PC-9 (cell line): ENCODE measurements at regions not wholly inside any gene's neighbourhood (a gene's known extent, or its start where the extent isn't known, plus 50 kb on each side); places are given as distances from the start of the nearest gene placed in this dataset.
A peak's percentile ranks its signal among the peaks of the same experiment; 100 is the strongest.

Experiments
- BruUV-seq: library from RNA; stranded (reverse); fragments of 400-500 nt; replicated peaks from 2 replicates; lab custom pipeline; 2021; lab: Mats Ljungman, UMichigan
- CTCF ChIA-PET: fragments of 300-600 bp; sonication (Branson Sonifier 250); formaldehyde crosslinking; loops from one replicate; lab custom pipeline; 2022; ENCODE audit warnings: antibody characterized with exemption; lab: Charles Lee
- POLR2A ChIA-PET: fragments of 300-600 bp; sonication (Branson Sonifier 250); formaldehyde crosslinking; loops from one replicate; lab custom pipeline; 2022; ENCODE audit warnings: antibody characterized with exemption; ENCODE audit not compliant: unreplicated experiment; lab: Charles Lee
- DNase-seq, 2 experiments: peaks; one replicate each; pipeline versions ENCODE4 v3.0.0 to v3.0.0-alpha.2; 2015 to 2022; ENCODE audit warnings: mixed read lengths in 1 of 2
- H2AFZ ChIP-seq: fragments of 200-600 bp; sonication (generic); 2 replicates; pipeline ENCODE4 v1.8.1; 2017; ENCODE audit warnings: antibody characterized with exemption
- H3F3A ChIP-seq: fragments of 200-600 bp; sonication (generic); 2 replicates; pipeline ENCODE4 v1.8.1; 2017; ENCODE audit warnings: antibody characterized with exemption, mild to moderate bottlenecking, low read depth; ENCODE audit not compliant: insufficient read depth
- H3K27ac ChIP-seq: fragments of 200-600 bp; sonication (generic); 2 replicates; pipeline ENCODE4 v1.6.1; 2016; ENCODE audit warnings: mixed run types
- H3K27me3 ChIP-seq: fragments of 200-600 bp; sonication (generic); 2 replicates; pipeline ENCODE4 v1.6.1; 2016; ENCODE audit warnings: low read depth, mixed run types; ENCODE audit not compliant: insufficient read depth
- H3K36me3 ChIP-seq: fragments of 200-600 bp; sonication (generic); 2 replicates; pipeline ENCODE4 v1.6.1; 2016; ENCODE audit warnings: low read depth, mixed run types
- H3K4me1 ChIP-seq: fragments of 200-600 bp; sonication (generic); replicated peaks from 2 replicates; pipeline ENCODE4 v1.6.1; 2016; ENCODE audit warnings: mixed run types; ENCODE audit not compliant: insufficient read depth
- H3K4me2 ChIP-seq: fragments of 200-600 bp; sonication (generic); 2 replicates; pipeline ENCODE4 v1.6.1; 2017; ENCODE audit warnings: mixed run types
- H3K4me3 ChIP-seq: fragments of 200-600 bp; sonication (generic); 2 replicates; pipeline ENCODE4 v1.6.1; 2016; ENCODE audit warnings: mixed run types
- H3K79me2 ChIP-seq: fragments of 200-600 bp; sonication (generic); 2 replicates; pipeline ENCODE4 v1.6.1; 2017; ENCODE audit warnings: low read depth, mixed run types
- H3K9me2 ChIP-seq: fragments of 200-600 bp; sonication (generic); 2 replicates; pipeline ENCODE4 v1.8.1; 2017; ENCODE audit warnings: mild to moderate bottlenecking; ENCODE audit not compliant: insufficient read depth
- H3K9me3 ChIP-seq: fragments of 200-600 bp; sonication (generic); 2 replicates; pipeline ENCODE4 v1.8.1; 2016; ENCODE audit warnings: low read depth; ENCODE audit not compliant: insufficient read depth
- H4K20me1 ChIP-seq: fragments of 200-600 bp; sonication (generic); 2 replicates; pipeline ENCODE4 v1.8.1; 2017; ENCODE audit not compliant: insufficient read depth
- EZH2 ChIP-seq: fragments of 200-600 bp; sonication (generic); IDR thresholded peaks from 2 replicates; pipeline ENCODE4 v1.8.0; 2017; ENCODE audit warnings: antibody characterized with exemption, low read depth
- intact Hi-C: fragments of 100-400 bp; cut with micrococcal nuclease; formaldehyde crosslinking; loops from one replicate; pipeline ENCODE4 v1.10.0; 2022; ENCODE audit not compliant: unreplicated experiment
- TF ChIP-seq, protein P1 (sequence below): fragments of 200-600 bp; sonication (generic); conservative IDR thresholded peaks from 2 replicates; pipeline ENCODE4 v1.6.1; 2017; ENCODE audit warnings: mixed run types, antibody characterized with exemption, mild to moderate bottlenecking, moderate library complexity

DNA sequence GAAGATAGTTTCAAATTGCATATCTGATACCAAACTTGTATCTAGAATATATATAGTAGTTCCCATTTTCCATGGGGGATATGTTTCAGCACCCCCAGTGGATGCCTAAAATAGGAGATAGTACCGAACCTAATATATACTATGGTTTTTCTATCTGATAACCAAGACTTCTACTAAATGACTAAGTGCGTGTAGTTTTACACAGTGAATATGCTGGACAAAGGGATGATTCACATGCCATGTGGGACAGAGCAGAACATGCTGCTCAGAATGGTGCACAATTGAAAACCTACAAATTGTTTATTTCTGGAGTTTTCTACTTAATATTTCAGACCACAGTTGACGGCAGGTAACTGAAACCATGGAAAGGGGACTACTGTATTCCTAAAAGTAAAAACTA is 73.4 kb upstream of the TP63 start:
- no peaks in the 10 kb centered on the region for H3K36me3 ChIP-seq
- POLR2A ChIA-PET, result interaction anchor here (0.5 kb wide), 1 partner anchor 27 kb away, joined by 4 read pairs; no protein-coding TSS in a partner anchor
- no peaks in the 10 kb centered on the region for H3K79me2 ChIP-seq
- H3K4me2 ChIP-seq, result no peak overlapping the region
- no peak for DNase-seq
- BruUV-seq, result no TSS peak
- H4K20me1 ChIP-seq, result no peaks in the 10 kb centered on the region
- no peak overlapping the region for H3K27ac ChIP-seq
- TF ChIP-seq, protein P1, sequence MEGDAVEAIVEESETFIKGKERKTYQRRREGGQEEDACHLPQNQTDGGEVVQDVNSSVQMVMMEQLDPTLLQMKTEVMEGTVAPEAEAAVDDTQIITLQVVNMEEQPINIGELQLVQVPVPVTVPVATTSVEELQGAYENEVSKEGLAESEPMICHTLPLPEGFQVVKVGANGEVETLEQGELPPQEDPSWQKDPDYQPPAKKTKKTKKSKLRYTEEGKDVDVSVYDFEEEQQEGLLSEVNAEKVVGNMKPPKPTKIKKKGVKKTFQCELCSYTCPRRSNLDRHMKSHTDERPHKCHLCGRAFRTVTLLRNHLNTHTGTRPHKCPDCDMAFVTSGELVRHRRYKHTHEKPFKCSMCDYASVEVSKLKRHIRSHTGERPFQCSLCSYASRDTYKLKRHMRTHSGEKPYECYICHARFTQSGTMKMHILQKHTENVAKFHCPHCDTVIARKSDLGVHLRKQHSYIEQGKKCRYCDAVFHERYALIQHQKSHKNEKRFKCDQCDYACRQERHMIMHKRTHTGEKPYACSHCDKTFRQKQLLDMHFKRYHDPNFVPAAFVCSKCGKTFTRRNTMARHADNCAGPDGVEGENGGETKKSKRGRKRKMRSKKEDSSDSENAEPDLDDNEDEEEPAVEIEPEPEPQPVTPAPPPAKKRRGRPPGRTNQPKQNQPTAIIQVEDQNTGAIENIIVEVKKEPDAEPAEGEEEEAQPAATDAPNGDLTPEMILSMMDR, result no peak
- TF ChIP-seq EZH2, result no peak
- peaks cover 4% of the 10 kb centered on the region for H3F3A ChIP-seq
- no peaks in the 10 kb centered on the region for H3K27me3 ChIP-seq
- H3K4me1 ChIP-seq, result peaks cover 5% of the 10 kb centered on the region; the same call in 1 of the 2 replicates
- intact Hi-C loops, result loop anchor here (1.0 kb wide), 1 partner anchor 61 kb away; no protein-coding TSS in a partner anchor
- CTCF ChIA-PET, result interaction anchor here (0.6 kb wide), 1 partner anchor 36 kb away, joined by 3 read pairs; no protein-coding TSS in a partner anchor
- H3K9me3 ChIP-seq, result peaks cover 21% of the 10 kb centered on the region
- H3K4me3 ChIP-seq, result no peak overlapping the region
- no peaks in the 10 kb centered on the region; the same call in 1 of the 2 replicates for H3K9me2 ChIP-seq
- no peak overlapping the region for H2AFZ ChIP-seq

DNA sequence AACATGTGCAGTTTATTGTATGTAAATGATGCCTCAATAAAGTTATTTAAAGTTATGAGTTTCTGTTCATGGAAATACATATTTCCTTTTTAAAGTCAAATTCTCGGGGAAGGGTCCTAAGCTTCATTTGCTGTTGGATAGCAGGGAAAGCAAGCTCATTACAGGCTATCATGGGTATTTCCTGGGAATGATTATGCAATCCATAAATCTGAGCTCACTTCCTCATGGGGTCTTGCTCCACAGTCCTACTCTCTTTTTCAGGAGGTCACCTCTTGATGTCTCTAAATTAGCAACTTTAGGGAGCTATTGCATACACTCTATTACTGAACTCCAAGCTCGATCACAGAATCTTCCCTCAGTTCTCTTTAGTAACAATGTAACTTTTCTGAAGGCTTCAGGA is 69.9 kb upstream of the TP63 start:
- intact Hi-C loops, result loop anchor here (5.0 kb wide), 1 partner anchor 49 kb away; no protein-coding TSS in a partner anchor
- no peak overlapping the region for H3K4me2 ChIP-seq
- no peak overlapping the region for H2AFZ ChIP-seq
- no peaks in the 10 kb centered on the region for H3K27me3 ChIP-seq
- no peak overlapping the region for H3K4me3 ChIP-seq
- H3K36me3 ChIP-seq, result no peaks in the 10 kb centered on the region
- peaks cover 24% of the 10 kb centered on the region for H3K9me3 ChIP-seq
- H3F3A ChIP-seq, result peaks cover 25% of the 10 kb centered on the region
- no peaks in the 10 kb centered on the region for H4K20me1 ChIP-seq
- no peak for TF ChIP-seq EZH2
- TF ChIP-seq, protein P1, result no peak
- CTCF ChIA-PET, result interaction anchor here (0.6 kb wide), 1 partner anchor 15 kb away, joined by 3 read pairs; no protein-coding TSS in a partner anchor
- H3K4me1 ChIP-seq, result peaks cover 27% of the 10 kb centered on the region
- H3K79me2 ChIP-seq, result no peaks in the 10 kb centered on the region
- no TSS peak for BruUV-seq
- no peak for DNase-seq
- no peak overlapping the region for H3K27ac ChIP-seq
- POLR2A ChIA-PET, result no interaction called here
- H3K9me2 ChIP-seq, result no peaks in the 10 kb centered on the region

DNA sequence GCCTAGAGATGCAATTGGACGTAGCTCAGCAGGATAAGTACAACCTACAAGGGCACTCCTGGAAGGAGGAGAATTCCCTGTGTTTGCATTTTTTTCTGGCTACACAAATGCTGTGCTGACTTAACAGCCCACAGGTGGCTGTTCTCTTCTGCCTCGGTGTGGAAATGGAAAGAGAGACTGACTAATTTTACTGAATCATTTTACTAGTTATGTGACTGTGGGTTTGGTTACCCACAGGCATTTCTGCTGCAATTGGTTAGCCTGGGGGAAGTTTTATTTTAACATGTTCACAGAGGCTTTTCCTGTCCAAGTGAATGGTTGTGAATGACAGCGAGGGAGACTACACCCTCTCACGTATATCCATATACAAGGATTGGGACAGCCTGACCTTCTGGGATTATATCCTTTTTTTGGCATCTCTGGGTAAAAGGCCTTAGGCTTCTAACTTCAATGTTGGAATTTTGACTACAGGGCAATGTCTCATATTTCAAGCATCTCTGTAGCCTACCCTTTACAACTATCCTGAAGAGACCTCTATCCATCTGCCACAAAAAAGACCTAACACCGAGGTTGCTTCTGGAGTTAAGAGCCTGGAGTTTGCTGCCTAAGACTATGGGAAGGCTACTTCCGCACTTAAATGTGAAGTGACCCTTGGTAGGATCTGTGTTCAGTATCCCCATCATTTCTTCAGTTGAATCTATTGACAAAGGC is 67.2 kb upstream of the TP63 start:
- H2AFZ ChIP-seq, result peak overlapping the region; percentile 53; the same call in 1 of the 2 replicates
- intact Hi-C loops, result loop anchor here (1.0 to 5.0 kb wide), 10 partner anchors 52 to 373 kb away; no protein-coding TSS in a partner anchor
- peak overlapping the region; percentile 51 for H3K4me2 ChIP-seq
- no peaks in the 10 kb centered on the region for H4K20me1 ChIP-seq
- CTCF ChIA-PET, result no interaction called here
- no peaks in the 10 kb centered on the region for H3K36me3 ChIP-seq
- DNase-seq, result peak; percentile 68 to 92
- H3K27me3 ChIP-seq, result no peaks in the 10 kb centered on the region
- TF ChIP-seq EZH2, result no peak
- TF ChIP-seq, protein P1, result no peak
- peaks cover 27% of the 10 kb centered on the region for H3K4me1 ChIP-seq
- H3F3A ChIP-seq, result peaks cover 25% of the 10 kb centered on the region
- H3K9me2 ChIP-seq, result no peaks in the 10 kb centered on the region
- no peak overlapping the region for H3K4me3 ChIP-seq
- BruUV-seq, result no TSS peak
- POLR2A ChIA-PET, result interaction anchor here (0.5 kb wide), 1 partner anchor 682 kb away, joined by 3 read pairs; no protein-coding TSS in a partner anchor
- H3K27ac ChIP-seq, result peak overlapping the region; percentile 78
- peaks cover 24% of the 10 kb centered on the region for H3K9me3 ChIP-seq
- H3K79me2 ChIP-seq, result no peaks in the 10 kb centered on the region
